Sigmoid colon (tissue), 4 donors: ENCODE measurements at regions not wholly inside any gene's neighbourhood (a gene's known extent, or its start where the extent isn't known, plus 50 kb on each side); places are given as distances from the start of the nearest gene placed in this dataset.

Experiments
- CTCF ChIP-seq, 4 experiments: fragments of 450-650 bp in 3 of 4; fragments of 200-600 bp in 1 of 4; IDR thresholded peaks; one replicate each; pipeline ENCODE4 v1.5.1; 2016 to 2019; ENCODE audit warnings: antibody characterized with exemption in 4 of 4, mild to moderate bottlenecking in 3 of 4, moderate library complexity in 2 of 4
- POLR2A ChIP-seq, 2 donors: fragments of 450-650 bp; IDR thresholded peaks; one replicate each; pipeline ENCODE4 v1.6.1; 2016; ENCODE audit warnings: antibody characterized with exemption in 2 of 2, mild to moderate bottlenecking in 2 of 2, moderate library complexity in 2 of 2
- POLR2AphosphoS5 ChIP-seq, 4 donors: sonication (generic); formaldehyde crosslinking; IDR thresholded peaks; one replicate each; pipeline ENCODE4 v1.6.1; 2017; ENCODE audit warnings: antibody characterized with exemption in 4 of 4

- TF ChIP-seq CTCF (IDR thresholded peaks at IDR 0.05) (no peak), POLR2AphosphoS5 (IDR thresholded peaks at IDR 0.05) (no peak), POLR2A (IDR thresholded peaks at IDR 0.05) (no peak)
These were observed 163.7 kb downstream of the CDH26 start for GRCh38 chr20:60121903-60122302.
